BJ (cell line): ENCODE measurements at regions not wholly inside any gene's neighbourhood (a gene's known extent, or its start where the extent isn't known, plus 50 kb on each side); places are given as distances from the start of the nearest gene placed in this dataset.

Source experiments
- CTCF ChIA-PET: fragments of 350-600 bp; formaldehyde crosslinking; extraction: SDS; loops from one replicate; lab custom pipeline; 2021; ENCODE audit warnings: antibody characterized with exemption, inconsistent platforms; lab: Yijun Ruan, JAX
- POLR2A ChIA-PET: fragments of 300-600 bp; sonication (Branson Sonifier 250); formaldehyde crosslinking; extraction: SDS; loops from one replicate; lab custom pipeline; 2021; ENCODE audit warnings: antibody characterized with exemption; lab: Charles Lee
- DNase-seq: peaks from one replicate; pipeline ENCODE4 v3.0.0-alpha.2; 2011; ENCODE audit warnings: low read depth
- H3K27me3 ChIP-seq: 2 replicates; pipeline ENCODE4 v1.6.0; 2011; ENCODE audit warnings: low read length; ENCODE audit not compliant: control insufficient read depth, insufficient read depth
- H3K36me3 ChIP-seq: 2 replicates; pipeline ENCODE4 v1.5.1; 2011; ENCODE audit warnings: low read length; ENCODE audit not compliant: control insufficient read depth, insufficient read depth
- H3K4me3 ChIP-seq: 2 replicates; pipeline ENCODE4 v1.5.1; 2011; ENCODE audit warnings: low read depth, mild to moderate bottlenecking, control low read depth, low read length
- CTCF ChIP-seq: IDR thresholded peaks from 2 replicates; pipeline ENCODE4 v1.5.1; 2011; ENCODE audit warnings: low read depth, mild to moderate bottlenecking, control low read depth, inconsistent platforms, low read length, moderate library complexity; ENCODE audit not compliant: insufficient read depth

GRCh38 chr7:119348491-119348890 is 924.5 kb upstream of the KCND2 start:
- CTCF ChIA-PET = no interaction called here
- H3K27me3 ChIP-seq = no peaks in the 10 kb centered on the region
- DNase-seq = no peak
- no peaks in the 10 kb centered on the region for H3K36me3 ChIP-seq
- TF ChIP-seq CTCF = no peak
- POLR2A ChIA-PET = no interaction called here
- no peak overlapping the region for H3K4me3 ChIP-seq

GRCh38 chr7:119350334-119350733 is 922.6 kb upstream of the KCND2 start:
- Histone ChIP-seq H3K27me3 (no peaks in the 10 kb centered on the region), H3K4me3 (no peak overlapping the region), H3K36me3 (no peaks in the 10 kb centered on the region)
- no peak for TF ChIP-seq CTCF
- no peak for DNase-seq
- POLR2A ChIA-PET = no interaction called here
- CTCF ChIA-PET = no interaction called here

DNA sequence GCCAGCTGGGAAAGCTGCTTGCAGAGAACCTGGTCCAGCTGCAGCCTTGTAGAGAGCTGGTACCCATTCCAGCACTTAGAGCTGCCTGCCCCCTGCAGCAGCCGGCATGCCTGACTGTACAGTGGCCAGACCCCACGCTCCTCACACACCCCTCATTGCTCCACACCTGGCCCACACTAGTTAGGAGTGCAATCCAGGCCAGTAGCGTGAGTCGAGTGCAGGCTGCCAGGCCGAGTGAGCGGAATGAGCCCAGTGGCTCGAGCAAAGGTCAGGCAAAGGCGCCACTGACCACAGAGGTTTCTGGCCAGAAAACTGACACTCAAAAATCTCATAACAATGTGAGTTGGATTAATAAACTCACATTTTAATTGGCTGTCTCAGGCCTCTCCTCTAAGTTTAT is 921.7 kb upstream of the KCND2 start:
- no peaks in the 10 kb centered on the region for H3K27me3 ChIP-seq
- POLR2A ChIA-PET = no interaction called here
- no peak for TF ChIP-seq CTCF
- no peak for DNase-seq
- CTCF ChIA-PET = no interaction called here
- H3K36me3 ChIP-seq = no peaks in the 10 kb centered on the region
- no peak overlapping the region for H3K4me3 ChIP-seq

DNA sequence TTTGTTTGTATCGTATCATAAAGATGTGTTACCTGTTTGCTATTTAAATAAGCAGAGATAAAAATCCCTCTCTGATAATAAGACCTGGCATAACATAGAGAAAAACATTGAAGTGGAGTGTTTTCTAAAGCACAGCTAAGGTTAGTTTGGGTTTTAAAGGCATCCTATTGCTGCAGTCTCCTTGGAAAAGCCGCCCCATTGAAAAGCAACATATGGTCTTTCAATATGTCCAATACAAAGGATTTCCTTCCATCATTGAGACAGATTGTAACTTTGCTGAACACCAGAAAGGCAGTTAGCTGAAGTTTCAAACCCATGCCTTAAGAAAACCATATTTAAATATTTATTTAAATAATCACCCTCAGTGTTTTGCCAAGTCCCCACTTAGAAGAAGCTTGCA is 898.5 kb upstream of the KCND2 start:
- ChIA-PET CTCF (no interaction called here), POLR2A (no interaction called here)
- H3K4me3 ChIP-seq = no peak overlapping the region
- no peaks in the 10 kb centered on the region for H3K27me3 ChIP-seq
- no peak for DNase-seq
- TF ChIP-seq CTCF = no peak
- H3K36me3 ChIP-seq = no peaks in the 10 kb centered on the region

DNA sequence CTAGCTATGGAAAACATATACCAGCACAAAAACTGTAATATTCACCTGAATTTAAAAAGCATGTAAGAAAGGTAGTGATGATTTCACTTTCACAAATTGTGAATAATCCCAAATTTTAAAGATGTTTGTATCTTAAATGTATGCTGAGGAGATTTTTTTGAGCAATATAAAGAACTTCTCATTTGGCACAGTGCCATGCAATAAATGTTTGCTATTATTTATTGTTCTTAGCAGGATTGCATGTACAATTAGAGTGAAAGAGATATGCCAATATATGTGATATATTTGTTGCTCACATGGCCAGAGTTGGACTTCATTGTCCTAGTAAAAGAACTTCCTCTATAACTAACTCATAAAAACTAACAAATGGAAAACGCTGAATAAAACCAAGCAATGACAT is 895.1 kb upstream of the KCND2 start:
- CTCF ChIA-PET = no interaction called here

More for the DNA sequence above, 895.1 kb upstream of the KCND2 start:
- no peak for DNase-seq
- POLR2A ChIA-PET = no interaction called here
- H3K4me3 ChIP-seq = no peak overlapping the region
- H3K27me3 ChIP-seq = no peaks in the 10 kb centered on the region
- no peaks in the 10 kb centered on the region for H3K36me3 ChIP-seq
- TF ChIP-seq CTCF = no peak
